ENCODE measurements at regions not wholly inside any gene's neighbourhood (a gene's known extent, or its start where the extent isn't known, plus 50 kb on each side); places are given as distances from the start of the nearest gene placed in this dataset.

GRCh38 chr7:53437336-53437735 is 401.9 kb downstream of the POM121L12 start:
- Histone ChIP-seq H2BK5ac (ENCODE audit: low read depth, low read length, poor library complexity, severe bottlenecking) (no peak overlapping the region), H3K4me1 (ENCODE audit: control insufficient read depth, insufficient read depth, low read depth, low read length) (no peaks in the 10 kb centered on the region), H3K14ac (ENCODE audit: low read length in 2 of 2) (no peak overlapping the region), H3K36me3 (ENCODE audit: control insufficient read depth in 1 of 2, insufficient read depth in 2 of 2, low read depth in 1 of 2, low read length in 2 of 2) (no peaks in the 10 kb centered on the region), H3K27ac (ENCODE audit: low read length, poor library complexity, severe bottlenecking) (no peak overlapping the region), H3K4me2 (ENCODE audit: low read length, poor library complexity, severe bottlenecking) (no peak overlapping the region), H4K91ac (ENCODE audit: low read length) (no peak overlapping the region), H3K9ac (ENCODE audit: low read length) (no peak overlapping the region), H2AK5ac (ENCODE audit: low read length, severe bottlenecking) (no peak overlapping the region), H3K27me3 (ENCODE audit: control insufficient read depth in 1 of 2, insufficient read depth in 1 of 2, low read length in 2 of 2) (no peaks in the 10 kb centered on the region), H4K8ac (ENCODE audit: low read length) (no peak overlapping the region), H2BK15ac (ENCODE audit: low read depth, poor library complexity, severe bottlenecking) (no peak overlapping the region), H3K9me3 (ENCODE audit: control insufficient read depth, low read length) (peaks cover 2% of the 10 kb centered on the region), H3K18ac (ENCODE audit: low read depth in 1 of 2, low read length in 2 of 2) (no peak overlapping the region), H2BK12ac (ENCODE audit: low read length in 2 of 2) (no peak overlapping the region), H2BK120ac (ENCODE audit: low read depth, low read length) (no peak overlapping the region), H2AFZ (ENCODE audit: low read depth, low read length) (no peak overlapping the region), H3K4ac (ENCODE audit: low read depth in 1 of 2, low read length in 2 of 2) (no peak overlapping the region), H3K79me1 (replicated peaks; ENCODE audit: low read length, poor library complexity, severe bottlenecking) (no peaks in the 10 kb centered on the region), H3K23ac (ENCODE audit: low read length in 2 of 2) (no peak overlapping the region), H3K4me3 (ENCODE audit: insufficient read depth in 1 of 2, low read depth in 1 of 2, low read length in 2 of 2) (no peak overlapping the region)
- WGBS, result 77% methylated on average over 4 of the region's 4 CpGs
- no peak for DNase-seq

- Histone ChIP-seq H2BK15ac (ENCODE audit: low read depth, poor library complexity, severe bottlenecking) (no peak overlapping the region), H3K4me1 (ENCODE audit: control insufficient read depth, insufficient read depth, low read depth, low read length) (peaks cover 1% of the 10 kb centered on the region)
- 68% methylated on average over 2 of the region's 3 CpGs for WGBS
Observed at GRCh38 chr7:53446170-53446569, 410.7 kb downstream of the POM121L12 start.

GRCh38 chr7:53458636-53459035 is 423.2 kb downstream of the POM121L12 start:
- H3K4me2 ChIP-seq (ENCODE audit: low read length, poor library complexity, severe bottlenecking), result no peak overlapping the region
- H2BK120ac ChIP-seq (ENCODE audit: low read depth, low read length), result no peak overlapping the region
- no peaks in the 10 kb centered on the region for H3K4me1 ChIP-seq (ENCODE audit: control insufficient read depth, insufficient read depth, low read depth, low read length)
- no peak overlapping the region for H4K91ac ChIP-seq (ENCODE audit: low read length)
- no peak overlapping the region for H2AK5ac ChIP-seq (ENCODE audit: low read length, severe bottlenecking)
- H3K18ac ChIP-seq (ENCODE audit: low read depth in 1 of 2, low read length in 2 of 2), result no peak overlapping the region
- H3K79me1 ChIP-seq (replicated peaks; ENCODE audit: low read length, poor library complexity, severe bottlenecking), result no peaks in the 10 kb centered on the region
- no peak overlapping the region for H2BK15ac ChIP-seq (ENCODE audit: low read depth, poor library complexity, severe bottlenecking)
- H3K14ac ChIP-seq (ENCODE audit: low read length in 2 of 2), result no peak overlapping the region
- no peak for DNase-seq
- no peaks in the 10 kb centered on the region for H3K9me3 ChIP-seq (ENCODE audit: control insufficient read depth, low read length)
- no peak overlapping the region for H2BK12ac ChIP-seq (ENCODE audit: low read length in 2 of 2)
- no peaks in the 10 kb centered on the region for H3K36me3 ChIP-seq (ENCODE audit: control insufficient read depth in 1 of 2, insufficient read depth in 2 of 2, low read depth in 1 of 2, low read length in 2 of 2)
- no peaks in the 10 kb centered on the region for H3K27me3 ChIP-seq (ENCODE audit: control insufficient read depth in 1 of 2, insufficient read depth in 1 of 2, low read length in 2 of 2)
- H2BK5ac ChIP-seq (ENCODE audit: low read depth, low read length, poor library complexity, severe bottlenecking), result no peak overlapping the region
- WGBS, result 92% methylated on average over 3 of the region's 3 CpGs
- H3K4ac ChIP-seq (ENCODE audit: low read depth in 1 of 2, low read length in 2 of 2), result no peak overlapping the region
- H3K27ac ChIP-seq (ENCODE audit: low read length, poor library complexity, severe bottlenecking), result no peak overlapping the region
- H3K9ac ChIP-seq (ENCODE audit: low read length), result no peak overlapping the region
- H4K8ac ChIP-seq (ENCODE audit: low read length), result no peak overlapping the region
- H2AFZ ChIP-seq (ENCODE audit: low read depth, low read length), result no peak overlapping the region
- H3K23ac ChIP-seq (ENCODE audit: low read length in 2 of 2), result no peak overlapping the region
- no peak overlapping the region for H3K4me3 ChIP-seq (ENCODE audit: insufficient read depth in 1 of 2, low read depth in 1 of 2, low read length in 2 of 2)

More at GRCh38 chr7:53446170-53446569, 410.7 kb downstream of the POM121L12 start:
- H2BK5ac ChIP-seq (ENCODE audit: low read depth, low read length, poor library complexity, severe bottlenecking), result no peak overlapping the region
- no peaks in the 10 kb centered on the region for H3K36me3 ChIP-seq (ENCODE audit: control insufficient read depth in 1 of 2, insufficient read depth in 2 of 2, low read depth in 1 of 2, low read length in 2 of 2)
- H3K9me3 ChIP-seq (ENCODE audit: control insufficient read depth, low read length), result no peaks in the 10 kb centered on the region
- no peak for DNase-seq
- H3K4me3 ChIP-seq (ENCODE audit: insufficient read depth in 1 of 2, low read depth in 1 of 2, low read length in 2 of 2), result no peak overlapping the region
- H4K91ac ChIP-seq (ENCODE audit: low read length), result no peak overlapping the region
- H3K4ac ChIP-seq (ENCODE audit: low read depth in 1 of 2, low read length in 2 of 2), result no peak overlapping the region
- no peak overlapping the region for H3K4me2 ChIP-seq (ENCODE audit: low read length, poor library complexity, severe bottlenecking)
- H3K27ac ChIP-seq (ENCODE audit: low read length, poor library complexity, severe bottlenecking), result no peak overlapping the region
- no peak overlapping the region for H2BK120ac ChIP-seq (ENCODE audit: low read depth, low read length)
- no peak overlapping the region for H3K9ac ChIP-seq (ENCODE audit: low read length)
- H3K79me1 ChIP-seq (replicated peaks; ENCODE audit: low read length, poor library complexity, severe bottlenecking), result no peaks in the 10 kb centered on the region
- no peak overlapping the region for H2AFZ ChIP-seq (ENCODE audit: low read depth, low read length)
- H3K14ac ChIP-seq (ENCODE audit: low read length in 2 of 2), result no peak overlapping the region
- H2BK12ac ChIP-seq (ENCODE audit: low read length in 2 of 2), result no peak overlapping the region
- H3K18ac ChIP-seq (ENCODE audit: low read depth in 1 of 2, low read length in 2 of 2), result no peak overlapping the region
- no peak overlapping the region for H4K8ac ChIP-seq (ENCODE audit: low read length)
- H2AK5ac ChIP-seq (ENCODE audit: low read length, severe bottlenecking), result no peak overlapping the region
- no peaks in the 10 kb centered on the region for H3K27me3 ChIP-seq (ENCODE audit: control insufficient read depth in 1 of 2, insufficient read depth in 1 of 2, low read length in 2 of 2)
- no peak overlapping the region for H3K23ac ChIP-seq (ENCODE audit: low read length in 2 of 2)

- Histone ChIP-seq H3K23ac (ENCODE audit: low read length in 2 of 2) (no peak overlapping the region), H4K91ac (ENCODE audit: low read length) (no peak overlapping the region), H3K18ac (ENCODE audit: low read depth in 1 of 2, low read length in 2 of 2) (no peak overlapping the region), H4K8ac (ENCODE audit: low read length) (no peak overlapping the region), H2AK5ac (ENCODE audit: low read length, severe bottlenecking) (no peak overlapping the region), H3K27ac (ENCODE audit: low read length, poor library complexity, severe bottlenecking) (no peak overlapping the region), H3K14ac (ENCODE audit: low read length in 2 of 2) (no peak overlapping the region), H2BK12ac (ENCODE audit: low read length in 2 of 2) (no peak overlapping the region), H2BK5ac (ENCODE audit: low read depth, low read length, poor library complexity, severe bottlenecking) (no peak overlapping the region), H2AFZ (ENCODE audit: low read depth, low read length) (no peak overlapping the region), H3K4ac (ENCODE audit: low read depth in 1 of 2, low read length in 2 of 2) (no peak overlapping the region), H3K4me2 (ENCODE audit: low read length, poor library complexity, severe bottlenecking) (no peak overlapping the region), H2BK120ac (ENCODE audit: low read depth, low read length) (no peak overlapping the region), H3K27me3 (ENCODE audit: control insufficient read depth in 1 of 2, insufficient read depth in 1 of 2, low read length in 2 of 2) (no peaks in the 10 kb centered on the region), H3K9me3 (ENCODE audit: control insufficient read depth, low read length) (no peaks in the 10 kb centered on the region), H3K4me1 (ENCODE audit: control insufficient read depth, insufficient read depth, low read depth, low read length) (no peaks in the 10 kb centered on the region), H3K79me1 (replicated peaks; ENCODE audit: low read length, poor library complexity, severe bottlenecking) (no peaks in the 10 kb centered on the region), H2BK15ac (ENCODE audit: low read depth, poor library complexity, severe bottlenecking) (no peak overlapping the region), H3K4me3 (ENCODE audit: insufficient read depth in 1 of 2, low read depth in 1 of 2, low read length in 2 of 2) (no peak overlapping the region), H3K36me3 (ENCODE audit: control insufficient read depth in 1 of 2, insufficient read depth in 2 of 2, low read depth in 1 of 2, low read length in 2 of 2) (no peaks in the 10 kb centered on the region), H3K9ac (ENCODE audit: low read length) (no peak overlapping the region)
- DNase-seq, result no peak
- 60% methylated on average over 1 of the region's 2 CpGs for WGBS
Observed at GRCh38 chr7:53466371-53466770, 430.9 kb downstream of the POM121L12 start.

Measured in mesenchymal stem cell (in vitro differentiated cells and primary cell).